HG03060 (cell line): ENCODE measurements at regions not wholly inside any gene's neighbourhood (a gene's known extent, or its start where the extent isn't known, plus 50 kb on each side); places are given as distances from the start of the nearest gene placed in this dataset.
"Not testable (repeated sequence)": the region's sequence is repeated elsewhere in the genome, so short reads cannot be mapped to it uniquely, and the experiment has no call there.

Experiments used
- ATAC-seq: cut with Tn5 transposase; IDR thresholded peaks from one replicate; pipeline ENCODE4 v1.9.1; 2021; ENCODE audit warnings: low read depth, moderate number of reproducible peaks; ENCODE audit not compliant: unreplicated experiment

DNA sequence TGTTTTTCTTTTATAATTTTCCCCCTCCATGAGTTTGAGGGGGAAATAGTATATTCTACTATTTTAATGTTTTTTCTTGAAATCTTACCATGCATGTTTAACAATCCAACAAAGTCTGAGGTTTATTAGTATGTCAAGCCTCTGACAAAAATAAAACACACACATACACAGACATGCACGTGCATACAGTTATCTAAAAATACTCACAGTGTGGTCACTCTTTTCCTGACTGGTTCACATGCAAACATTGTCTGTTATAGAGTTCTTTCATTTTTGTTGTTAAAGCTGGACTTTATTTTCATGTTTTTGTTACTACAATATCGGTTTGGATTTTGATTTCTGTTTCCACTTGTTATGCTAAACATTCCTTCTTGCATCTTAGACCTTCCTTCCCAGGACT is 236.6 kb downstream of the MFSD1 start:
- ATAC-seq: no peak

DNA sequence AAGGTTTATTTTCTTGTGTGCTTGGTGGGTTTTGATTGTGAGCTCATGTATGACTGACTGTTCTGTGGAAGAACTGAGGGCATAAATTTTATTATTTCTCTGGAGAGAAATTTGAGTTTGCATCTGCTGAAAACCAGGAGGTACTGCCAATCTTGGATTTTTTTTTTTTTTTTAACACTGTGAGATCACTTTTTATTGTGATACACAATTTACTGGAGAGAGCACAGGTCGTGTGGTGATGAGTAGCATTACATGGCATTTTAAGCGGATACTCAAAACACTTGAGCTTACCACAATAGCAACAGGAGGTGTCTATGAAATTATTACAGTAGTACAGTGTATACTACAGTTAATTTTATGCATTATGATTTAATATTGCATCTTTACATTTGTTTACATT is 237.4 kb downstream of the MFSD1 start:
- ATAC-seq: no peak

DNA sequence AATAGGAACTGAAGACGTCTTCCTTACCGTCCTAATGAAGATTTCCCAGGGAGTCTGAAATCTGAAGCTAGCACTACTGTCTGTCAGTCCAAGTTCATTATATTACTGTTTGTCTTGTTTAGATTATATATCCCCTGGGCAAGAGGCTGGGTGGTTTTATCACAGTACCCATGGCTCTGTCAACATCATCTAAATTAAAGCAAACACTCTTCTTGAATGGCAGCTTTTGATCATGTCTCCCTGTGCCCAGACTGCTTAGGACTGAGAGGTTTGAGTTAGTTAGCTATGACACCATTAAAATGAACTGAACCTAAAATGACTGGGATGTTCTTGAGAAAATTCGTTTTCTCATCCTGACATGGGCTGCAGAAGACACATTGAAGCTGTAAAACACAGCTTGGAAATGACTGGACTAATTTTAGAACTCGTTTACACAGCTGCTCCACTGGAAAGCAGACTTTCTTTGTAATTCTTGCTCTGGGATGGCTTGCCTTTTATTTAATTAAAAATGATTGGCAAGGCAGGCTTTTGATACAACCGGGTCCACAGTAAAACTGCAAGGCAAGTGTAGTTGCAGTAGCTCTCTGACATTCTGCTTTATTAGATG is 243.5 kb downstream of the MFSD1 start:
- ATAC-seq: no peak

DNA sequence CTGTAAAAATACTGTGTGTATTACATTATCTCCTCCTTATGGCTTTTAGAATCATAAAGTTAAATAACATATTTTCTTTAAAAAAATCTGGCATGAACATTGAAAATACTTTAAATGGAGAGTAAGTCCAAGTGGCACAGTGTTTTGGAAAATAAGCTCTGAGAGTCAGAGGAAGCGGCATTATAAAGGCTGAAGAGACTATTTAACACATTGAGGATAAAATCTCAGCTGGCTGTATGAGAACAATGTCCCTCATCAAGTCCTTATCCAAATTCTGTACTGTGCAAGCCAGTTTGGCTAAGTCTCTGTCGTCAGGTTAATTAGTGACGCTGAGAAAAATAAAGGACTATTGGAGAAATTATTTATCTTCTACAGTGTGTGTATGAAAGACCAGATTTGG is 245.5 kb downstream of the MFSD1 start:
- no peak for ATAC-seq

DNA sequence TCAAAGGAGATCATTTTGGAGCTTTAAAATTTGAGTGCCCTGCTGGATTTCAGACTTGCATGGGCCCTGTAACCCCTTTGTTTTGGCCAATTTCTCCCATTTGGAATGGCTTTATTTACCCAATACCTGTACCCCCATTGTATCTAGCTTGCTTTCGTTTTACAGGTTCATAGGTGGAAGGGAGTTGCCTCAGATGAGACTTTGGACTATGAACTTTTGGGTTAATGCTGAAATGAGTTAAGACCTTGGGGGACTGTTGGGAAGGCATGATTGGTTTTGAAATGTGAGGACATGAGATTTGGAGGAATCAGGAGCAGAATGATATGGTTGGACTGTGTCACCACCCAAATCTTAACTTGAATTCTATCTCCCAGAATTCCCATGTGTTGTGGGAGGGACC is 250.6 kb downstream of the MFSD1 start:
- not testable (repeated sequence) for ATAC-seq

DNA sequence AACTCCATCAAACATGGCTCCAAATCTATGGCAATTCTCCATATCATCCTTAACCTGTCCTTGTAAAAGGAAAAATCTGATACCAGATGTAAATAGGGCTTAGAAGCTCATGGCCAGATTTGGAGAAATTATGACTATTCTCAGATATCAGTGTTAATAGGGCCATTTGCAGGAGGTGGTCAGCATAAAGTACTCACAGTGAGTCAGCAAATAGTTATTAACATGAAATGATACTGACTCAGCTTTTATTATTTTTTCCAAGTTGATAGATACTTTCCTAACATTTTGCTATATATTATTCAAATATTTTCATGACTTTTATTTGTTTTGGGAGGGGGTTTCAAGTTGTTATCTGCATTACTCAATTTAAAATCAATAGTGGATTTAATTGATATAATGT is 255.8 kb downstream of the MFSD1 start:
- no peak for ATAC-seq

DNA sequence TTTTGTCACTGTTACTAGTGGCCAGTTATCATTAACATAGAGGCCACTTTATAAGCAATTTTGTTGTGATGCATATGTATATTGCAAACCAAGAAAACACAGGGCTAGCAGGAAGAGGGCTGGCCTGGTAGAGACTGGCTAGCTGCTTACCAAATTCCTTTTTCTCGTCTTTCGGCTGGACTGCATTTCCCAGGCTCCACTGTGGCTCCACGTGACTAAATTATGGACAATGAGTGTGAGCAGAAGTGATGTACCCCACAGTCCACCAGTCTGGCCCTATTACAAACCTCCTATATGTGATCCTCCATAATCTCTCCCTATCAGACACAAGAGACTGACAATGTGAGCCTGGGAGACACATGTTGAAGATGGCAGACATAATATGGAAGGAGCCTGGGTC is 257.0 kb downstream of the MFSD1 start:
- no peak for ATAC-seq

DNA sequence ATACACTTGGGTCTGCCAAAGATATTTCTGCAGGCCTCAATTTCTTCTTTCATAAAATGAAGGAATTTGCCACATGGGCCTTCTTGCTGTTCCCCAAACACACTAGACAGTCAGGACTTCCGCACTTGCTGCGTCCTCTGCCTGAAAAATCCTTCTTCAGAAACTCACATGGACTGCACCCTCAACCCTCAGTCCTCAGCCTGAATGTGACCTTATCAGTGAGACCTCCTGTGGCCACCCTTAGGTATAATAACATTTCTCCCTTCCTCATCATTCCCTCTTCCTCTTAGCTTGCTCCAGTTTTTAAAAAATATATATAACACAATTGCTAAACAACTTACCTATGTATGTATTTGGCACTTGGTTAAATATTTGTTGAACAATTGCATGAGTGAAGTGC is 257.5 kb downstream of the MFSD1 start:
- no peak for ATAC-seq

DNA sequence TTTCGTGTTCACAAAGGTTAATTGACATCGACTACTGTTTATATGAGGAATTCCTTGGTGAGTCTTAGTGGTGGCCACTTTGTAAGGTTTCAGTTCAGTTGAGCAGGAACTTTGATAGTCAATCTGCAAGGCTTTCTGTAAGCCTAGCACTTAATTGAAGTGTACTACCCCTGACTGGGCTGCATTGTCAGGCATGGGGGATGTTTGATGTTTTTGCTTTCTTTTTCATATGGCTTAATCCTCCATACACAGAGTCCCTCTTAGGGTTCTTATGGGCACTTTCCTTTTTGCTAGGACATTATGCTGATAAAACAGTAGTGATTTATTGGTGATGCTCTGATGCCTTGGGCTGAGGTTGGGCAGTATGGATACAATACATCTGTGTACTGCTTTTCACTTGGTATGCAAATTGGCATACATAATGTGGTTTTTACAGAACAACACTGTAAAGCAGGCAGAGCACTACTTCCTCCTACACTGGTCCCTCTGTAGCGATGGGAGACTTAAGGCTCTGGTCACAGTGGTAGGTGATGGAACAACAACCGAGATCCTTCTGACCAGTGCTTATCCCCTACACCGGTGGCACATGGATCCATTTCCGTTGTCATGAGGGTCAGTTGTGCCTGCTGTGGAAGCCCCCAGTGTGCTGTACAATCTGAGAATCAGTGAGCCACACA is 261.0 kb downstream of the MFSD1 start:
- ATAC-seq: no peak

DNA sequence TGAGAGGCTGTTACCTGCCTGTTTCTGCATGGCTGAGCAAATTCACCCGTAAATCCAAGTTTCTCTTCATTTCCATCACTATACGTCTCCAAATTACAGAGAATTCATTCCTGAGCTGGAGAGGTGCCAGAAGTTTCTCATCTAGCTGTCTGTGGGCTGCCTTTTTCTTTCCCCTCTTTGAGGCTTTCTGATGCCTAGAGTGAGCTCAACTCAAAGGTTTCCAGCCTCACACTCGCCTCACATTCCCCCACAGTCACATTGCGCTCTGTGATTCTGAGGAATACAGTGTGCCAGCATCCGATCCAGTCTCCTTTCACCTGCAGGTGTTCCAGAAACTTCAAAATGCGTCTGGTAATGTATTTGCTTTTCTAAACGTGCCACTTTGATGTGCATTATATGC is 267.2 kb downstream of the MFSD1 start, which contains the start of gene IQCJ:
Gene IQCJ (plus strand): TSS at position 229 of the 400 bp plus-strand sequence.
- ATAC-seq: no peak

DNA sequence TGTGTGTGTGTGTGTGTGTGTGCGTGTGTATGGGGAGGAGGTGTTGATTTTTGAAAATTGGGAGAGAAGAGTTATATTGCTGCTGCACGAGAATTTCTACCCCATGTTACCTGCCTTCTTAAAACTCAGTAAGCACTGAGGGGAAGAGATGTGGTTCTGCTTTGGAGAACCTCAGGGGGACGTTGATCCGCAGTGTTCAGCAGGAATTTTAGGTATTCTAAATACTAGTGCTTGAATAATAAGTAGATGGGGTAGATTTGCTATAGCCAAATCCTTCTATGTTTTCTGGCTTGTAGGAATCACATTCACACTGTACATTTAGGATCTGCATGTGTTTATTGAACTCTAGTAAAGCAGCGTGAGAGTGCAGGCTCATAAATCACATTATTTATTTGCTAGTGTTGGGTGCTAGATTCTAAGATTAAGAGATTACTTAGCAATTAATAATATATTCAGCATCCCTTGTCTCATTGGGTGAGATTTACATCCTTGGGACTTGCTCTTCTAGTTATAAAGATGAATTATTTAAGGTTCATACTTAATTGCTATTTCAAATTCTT is 268.1 kb downstream of the MFSD1 start:
- ATAC-seq: no peak

DNA sequence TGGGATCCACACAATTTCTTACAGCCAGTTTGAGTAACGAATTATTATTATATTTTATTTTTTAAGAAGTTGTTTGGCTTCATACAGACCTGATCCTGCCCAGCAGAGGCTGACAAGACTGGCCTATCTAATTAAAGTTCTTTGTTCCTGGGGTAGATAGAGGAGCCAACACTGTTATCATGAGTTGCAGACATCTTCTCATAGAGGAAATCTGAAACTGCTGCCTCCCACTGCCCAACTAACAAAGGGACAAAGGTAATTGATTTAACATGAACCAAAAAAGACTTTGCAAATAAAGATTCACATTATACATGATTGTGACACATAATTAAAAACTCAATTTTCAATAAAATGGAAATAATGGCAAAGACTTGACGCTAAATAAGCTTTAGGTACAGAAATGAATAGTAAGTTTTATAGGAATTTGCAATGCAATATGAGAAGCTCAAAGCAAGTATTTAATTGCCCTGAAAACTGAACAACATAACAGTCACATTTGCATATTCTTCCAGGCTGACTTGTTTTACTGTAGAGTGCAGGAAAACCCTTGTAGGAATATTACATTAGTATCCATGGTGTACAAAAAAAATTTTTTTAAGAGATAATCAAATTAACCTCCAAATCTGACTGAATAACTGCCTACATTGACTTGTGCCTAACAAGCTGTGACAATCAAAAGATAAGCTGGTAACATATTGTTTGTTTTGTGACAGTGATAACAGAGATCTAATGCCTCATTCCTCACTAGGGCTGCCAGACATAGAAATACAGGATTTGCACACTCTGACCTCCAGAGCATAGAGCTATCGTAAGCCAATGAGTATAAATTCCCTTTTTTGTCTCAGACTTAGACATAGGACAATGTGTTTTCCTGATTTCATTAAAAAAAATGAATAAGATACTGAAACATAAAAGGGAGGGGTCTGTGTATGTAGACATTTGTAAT is 273.2 kb downstream of the MFSD1 start:
- no peak for ATAC-seq

DNA sequence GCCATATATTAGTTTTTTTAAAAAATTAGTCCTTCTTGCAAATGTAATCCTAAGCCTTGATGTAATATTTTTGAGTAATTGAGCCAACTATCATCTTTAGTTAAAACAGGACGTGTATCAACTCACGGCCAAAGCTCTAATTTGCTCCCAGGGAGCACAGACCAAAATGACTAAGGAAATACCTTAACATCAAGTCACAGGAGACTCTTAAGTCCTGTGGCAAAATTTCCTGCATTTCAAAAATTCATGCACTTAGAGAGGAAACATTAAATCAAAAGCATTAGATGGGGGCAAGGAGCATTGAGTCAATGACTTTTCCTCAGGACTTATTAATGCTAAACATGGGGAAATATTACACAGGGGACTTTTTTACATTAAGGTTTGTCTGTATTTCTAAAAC is 276.0 kb downstream of the MFSD1 start:
- no peak for ATAC-seq

DNA sequence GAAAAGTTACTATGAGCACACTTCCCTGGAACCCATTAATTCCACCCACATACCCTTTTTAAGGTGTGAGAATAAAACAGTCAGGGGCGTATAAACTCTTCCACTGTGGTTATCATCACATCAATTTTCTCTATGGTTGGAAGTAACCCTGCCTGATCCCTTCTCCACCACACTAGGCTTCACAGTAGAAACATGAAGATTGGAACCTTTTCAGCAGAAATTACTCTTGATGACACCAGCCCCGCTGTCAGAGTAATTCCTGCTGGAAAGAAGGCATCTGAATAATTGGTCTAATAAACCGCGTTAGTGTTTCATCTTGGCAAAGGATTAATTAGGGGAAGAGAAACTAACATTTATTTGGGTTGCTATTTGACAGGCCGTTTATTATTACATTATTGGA is 278.4 kb downstream of the MFSD1 start:
- ATAC-seq: no peak

DNA sequence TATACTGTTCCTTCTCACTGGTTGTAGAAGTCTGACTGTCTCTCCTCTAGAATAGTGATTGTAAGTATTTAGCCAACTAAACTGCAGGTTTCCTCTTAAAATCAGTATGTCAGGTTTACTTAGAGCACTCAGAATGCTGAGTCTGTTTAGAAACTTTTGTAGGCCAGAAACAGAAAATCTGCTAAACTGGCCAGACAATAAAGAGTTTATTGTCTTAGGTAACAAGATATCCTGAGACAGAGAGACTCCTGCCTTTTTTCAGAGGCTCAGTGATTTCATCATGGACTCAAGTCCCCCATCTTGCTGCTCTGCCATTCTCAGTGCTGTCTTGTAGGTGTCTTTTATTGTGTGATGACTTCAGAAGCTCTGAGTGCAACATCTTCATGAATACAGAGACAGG is 279.0 kb downstream of the MFSD1 start:
- ATAC-seq: no peak

DNA sequence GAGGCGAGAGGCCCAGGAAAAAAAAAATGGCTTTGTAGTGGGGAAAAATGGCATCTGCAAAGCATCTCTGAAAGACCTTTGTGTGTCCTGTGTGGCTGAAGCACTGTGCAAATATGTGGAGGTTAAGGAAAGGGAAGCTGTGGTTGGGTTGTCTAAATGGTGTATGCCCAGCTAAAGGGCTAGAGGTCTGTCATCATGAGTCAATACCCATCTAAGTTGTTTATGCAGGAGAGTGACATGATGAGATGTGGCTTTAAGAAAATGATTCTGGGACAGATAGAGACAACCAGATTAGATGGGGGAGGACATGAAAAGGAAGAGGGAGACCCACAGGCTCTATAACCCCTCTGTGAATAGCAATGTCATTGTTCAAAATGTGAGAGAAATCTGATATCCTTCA is 280.7 kb downstream of the MFSD1 start:
- no peak for ATAC-seq

DNA sequence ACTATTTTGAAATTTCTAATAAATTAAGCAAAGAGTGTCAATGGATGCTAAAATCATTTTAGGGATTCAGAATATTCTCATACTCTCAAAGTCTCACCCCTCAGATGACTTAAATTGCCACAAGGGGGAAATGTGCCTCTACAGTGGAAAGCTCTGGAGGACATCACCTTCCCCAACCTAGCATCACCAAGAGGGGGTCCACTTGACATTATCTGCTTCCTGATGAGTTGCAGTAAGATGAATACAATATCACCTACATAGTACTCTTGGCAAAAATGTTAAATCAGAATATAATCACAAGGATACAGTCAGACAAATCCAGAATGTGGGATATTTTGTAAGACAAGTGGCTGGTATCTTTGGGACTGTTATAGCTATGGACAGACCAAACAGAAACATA is 290.1 kb downstream of the MFSD1 start:
- no peak for ATAC-seq

DNA sequence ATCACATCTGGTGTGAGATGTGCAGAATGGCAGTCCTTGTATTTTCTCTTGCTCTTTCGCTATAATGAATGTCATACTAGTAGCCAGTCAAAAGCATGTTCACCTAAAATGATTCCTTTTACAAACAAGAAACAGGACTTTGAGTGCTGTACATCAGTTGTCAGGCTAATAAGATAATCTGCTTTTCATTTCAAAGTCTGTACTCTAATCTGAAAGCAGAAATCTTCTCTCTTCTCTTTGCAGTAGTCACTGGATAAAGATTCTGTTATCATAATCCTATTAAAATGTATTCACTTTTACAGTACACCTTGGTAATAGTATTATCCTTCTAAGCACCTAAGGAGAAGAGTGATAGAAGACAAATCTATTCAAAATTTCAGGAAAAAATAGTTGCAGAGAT is 300.1 kb downstream of the MFSD1 start:
- no peak for ATAC-seq

DNA sequence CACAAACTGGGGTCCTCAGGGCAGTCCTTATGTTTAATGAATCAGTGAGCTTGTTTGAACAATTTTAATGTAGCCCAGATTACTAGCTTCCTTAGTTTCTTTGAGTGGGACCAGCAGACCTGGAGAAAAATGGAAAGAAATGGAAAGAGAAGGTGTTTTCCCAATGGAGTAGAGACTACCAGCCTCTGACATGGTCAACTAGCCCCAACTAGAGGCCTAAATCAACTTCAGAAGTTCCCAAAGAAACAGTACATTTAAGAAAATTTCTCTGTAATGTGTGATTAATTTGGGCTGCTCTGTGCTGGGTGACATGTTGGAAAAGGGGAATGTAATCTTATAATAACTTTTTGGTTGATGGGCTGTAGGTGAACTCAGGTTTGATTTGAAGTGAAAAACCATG is 310.9 kb downstream of the MFSD1 start:
- ATAC-seq: no peak

DNA sequence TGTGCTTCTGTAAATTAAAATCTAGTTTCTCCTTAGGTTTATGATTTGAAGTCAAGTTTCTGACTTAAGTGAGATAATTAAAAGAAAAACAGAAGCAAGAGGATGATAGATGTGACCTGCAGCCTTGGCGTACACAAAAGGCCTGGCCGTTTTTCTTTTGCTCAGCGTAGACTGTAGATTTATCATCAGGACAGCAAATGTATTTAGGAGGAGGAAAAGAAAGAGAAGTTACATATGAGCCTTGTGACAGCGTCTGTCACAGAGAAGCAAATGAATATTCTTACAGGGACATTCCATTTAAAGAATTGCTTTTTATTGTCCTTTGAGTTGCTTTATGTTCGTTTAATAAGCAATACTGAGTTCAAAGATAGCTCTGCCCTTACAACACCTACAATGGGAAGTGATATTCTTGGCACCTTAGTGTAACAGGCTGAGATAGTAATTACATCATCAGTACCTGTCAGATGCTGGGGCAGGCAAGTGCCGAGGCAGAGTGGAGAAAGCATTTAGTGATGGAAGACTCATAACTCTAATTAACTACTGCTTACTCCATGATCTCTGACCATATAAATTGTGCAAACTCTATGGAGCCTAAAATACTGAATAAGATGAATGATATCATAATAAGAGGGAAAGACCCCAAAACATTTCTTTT is 311.5 kb downstream of the MFSD1 start:
- ATAC-seq: no peak

DNA sequence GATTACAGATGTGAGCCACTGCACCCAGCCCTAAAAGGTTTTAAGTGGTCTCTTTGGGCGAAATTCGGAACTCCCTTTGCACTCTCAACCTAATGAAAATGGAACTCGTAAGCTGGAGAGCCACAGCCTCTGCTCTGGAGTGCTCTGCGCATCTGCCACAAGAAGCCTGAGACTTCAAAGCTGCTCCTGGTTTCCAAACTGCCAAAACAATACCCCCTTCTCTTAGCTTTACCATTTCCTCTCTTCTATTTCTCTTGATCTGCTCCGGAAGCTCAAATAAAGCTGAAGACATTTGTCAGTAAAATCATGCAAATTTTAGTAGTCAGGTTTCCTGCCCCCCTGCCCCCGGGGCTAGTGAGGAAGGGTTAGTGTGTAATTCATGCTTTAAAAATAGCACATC is 312.7 kb downstream of the MFSD1 start:
- no peak for ATAC-seq
